ENCODE measurements at regions not wholly inside any gene's neighbourhood (a gene's known extent, or its start where the extent isn't known, plus 50 kb on each side); places are given as distances from the start of the nearest gene placed in this dataset.
"Not testable (repeated sequence)": the region's sequence is repeated elsewhere in the genome, so short reads cannot be mapped to it uniquely, and the experiment has no call there.

- peak; percentile 28; the same call in 1 of the 2 replicates for TF ChIP-seq CTCF (IDR thresholded peaks at IDR 0.05; ENCODE audit: insufficient read depth, low read depth, low read length)
- H3K4me3 ChIP-seq (ENCODE audit: low read depth, low read length) = no peak overlapping the region
- H3K27me3 ChIP-seq (ENCODE audit: control insufficient read depth, insufficient read depth, low read length) = no peaks in the 10 kb centered on the region
- POLR2A ChIA-PET = interaction anchor here (0.6 kb wide), 1 partner anchor 560 kb away, joined by 4 read pairs; no protein-coding TSS in a partner anchor
- no peaks in the 10 kb centered on the region for H3K36me3 ChIP-seq (ENCODE audit: control insufficient read depth, insufficient read depth, low read length)
- no peak for DNase-seq (ENCODE audit: low read depth)
- CTCF ChIA-PET = interaction anchor here (1.4 kb wide), 2 partner anchors 15 to 575 kb away, joined by 3 to 4 read pairs; no protein-coding TSS in a partner anchor
Measured at GRCh38 chrX:45801554-45801953, 600.9 kb upstream of the DIPK2B start.

GRCh38 chrX:45800746-45801453, 600.2 kb upstream of the DIPK2B start:
- DNase-seq (ENCODE audit: low read depth); H3K27me3 ChIP-seq (ENCODE audit: control insufficient read depth, insufficient read depth, low read length); H3K36me3 ChIP-seq (ENCODE audit: control insufficient read depth, insufficient read depth, low read length); H3K4me3 ChIP-seq (ENCODE audit: low read depth, low read length): not testable (repeated sequence)
- CTCF ChIA-PET = interaction anchor here (1.0 to 1.4 kb wide), 3 partner anchors 11 to 576 kb away, joined by 3 to 4 read pairs (median 3); no protein-coding TSS in a partner anchor
- POLR2A ChIA-PET = interaction anchor here (0.6 kb wide), 1 partner anchor 559 kb away, joined by 4 read pairs; no protein-coding TSS in a partner anchor

- TF ChIP-seq CTCF (IDR thresholded peaks at IDR 0.05; ENCODE audit: insufficient read depth, low read depth, low read length) = no peak
- H3K36me3 ChIP-seq (ENCODE audit: control insufficient read depth, insufficient read depth, low read length) = no peaks in the 10 kb centered on the region
- H3K4me3 ChIP-seq (ENCODE audit: low read depth, low read length) = no peak overlapping the region
- POLR2A ChIA-PET = no interaction called here
- no peak for DNase-seq (ENCODE audit: low read depth)
- CTCF ChIA-PET = interaction anchor here (1.0 kb wide), 1 partner anchor 30 kb away, joined by 3 read pairs; no protein-coding TSS in a partner anchor
- no peaks in the 10 kb centered on the region for H3K27me3 ChIP-seq (ENCODE audit: control insufficient read depth, insufficient read depth, low read length)
Measured at GRCh38 chrX:45799576-45799975, 598.9 kb upstream of the DIPK2B start.

GRCh38 chrX:45795546-45795945, 594.9 kb upstream of the DIPK2B start:
- POLR2A ChIA-PET = no interaction called here

GRCh38 chrX:45794995-45795337, 594.3 kb upstream of the DIPK2B start:
- no peaks in the 10 kb centered on the region for H3K36me3 ChIP-seq (ENCODE audit: control insufficient read depth, insufficient read depth, low read length)
- ChIA-PET POLR2A (interaction anchor here (0.6 kb wide), 1 partner anchor 54 kb away, joined by 3 read pairs; no protein-coding TSS in a partner anchor), CTCF (no interaction called here)
- H3K27me3 ChIP-seq (ENCODE audit: control insufficient read depth, insufficient read depth, low read length) = no peaks in the 10 kb centered on the region
- no peak for TF ChIP-seq CTCF (IDR thresholded peaks at IDR 0.05; ENCODE audit: insufficient read depth, low read depth, low read length)
- H3K4me3 ChIP-seq (ENCODE audit: low read depth, low read length) = no peak overlapping the region
- DNase-seq (ENCODE audit: low read depth) = no peak

More at GRCh38 chrX:45795546-45795945, 594.9 kb upstream of the DIPK2B start:
- Histone ChIP-seq H3K27me3 (ENCODE audit: control insufficient read depth, insufficient read depth, low read length) (no peaks in the 10 kb centered on the region), H3K4me3 (ENCODE audit: low read depth, low read length) (no peak overlapping the region), H3K36me3 (ENCODE audit: control insufficient read depth, insufficient read depth, low read length) (no peaks in the 10 kb centered on the region)
- no peak for TF ChIP-seq CTCF (IDR thresholded peaks at IDR 0.05; ENCODE audit: insufficient read depth, low read depth, low read length)
- CTCF ChIA-PET = no interaction called here
- no peak for DNase-seq (ENCODE audit: low read depth)

Data from BJ (cell line).